ENCODE measurements at regions not wholly inside any gene's neighbourhood (a gene's known extent, or its start where the extent isn't known, plus 50 kb on each side); places are given as distances from the start of the nearest gene placed in this dataset.

DNA sequence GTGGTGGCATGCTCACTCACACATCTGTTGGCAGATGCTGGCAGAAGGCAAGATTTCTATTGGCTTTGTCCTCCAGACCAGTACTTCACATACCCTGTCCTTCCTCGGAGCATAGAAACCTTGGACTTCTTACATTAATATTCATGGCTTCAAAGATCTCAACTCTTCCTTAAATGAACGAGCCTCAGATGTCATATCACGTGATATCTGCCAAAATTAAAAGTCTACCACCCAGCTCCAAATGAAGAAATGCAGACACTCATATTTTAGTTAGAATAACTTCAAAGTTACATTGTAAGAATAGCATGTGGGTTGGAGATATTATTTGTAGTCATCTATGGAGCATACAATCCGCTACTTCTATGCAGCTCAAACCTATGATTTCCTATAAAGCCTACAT lies 1994.9 kb downstream of the NCAM2 start:
- TF ChIP-seq GABPA (IDR thresholded peaks at IDR 0.05; ENCODE audit: borderline replicate concordance, insufficient read depth, low read length) (no peak), JUND (IDR thresholded peaks at IDR 0.05; ENCODE audit: low read length) (no peak), RFX5 (IDR thresholded peaks at IDR 0.05; ENCODE audit: borderline replicate concordance, low read depth, low read length) (no peak), EZH2 (IDR thresholded peaks at IDR 0.05; ENCODE audit: low read depth, low read length, severe bottlenecking) (no peak), JUN (IDR thresholded peaks at IDR 0.05; ENCODE audit: low read depth, low read length) (no peak), POLR2A (IDR thresholded peaks at IDR 0.05; ENCODE audit: control extremely low read depth in 1 of 2, low read depth in 2 of 2, low read length in 2 of 2) (no peak), CTCF (IDR thresholded peaks at IDR 0.05; ENCODE audit: control extremely low read depth in 1 of 3, insufficient read depth in 1 of 3, low read depth in 1 of 3, low read length in 3 of 3) (no peak), CREB1 (IDR thresholded peaks at IDR 0.05) (no peak), RAD21 (IDR thresholded peaks at IDR 0.05 in 1 of 2, conservative IDR thresholded peaks at IDR 0.05 in 1 of 2; ENCODE audit: low read depth in 2 of 2, low read length in 2 of 2) (no peak), BACH1 (IDR thresholded peaks at IDR 0.05; ENCODE audit: low read length) (no peak), CBX8 (IDR thresholded peaks at IDR 0.05; ENCODE audit: borderline replicate concordance, low read depth, low read length) (no peak), SRF (IDR thresholded peaks at IDR 0.05; ENCODE audit: low read depth, low read length) (no peak)
- TF ChIP-seq, protein P1, sequence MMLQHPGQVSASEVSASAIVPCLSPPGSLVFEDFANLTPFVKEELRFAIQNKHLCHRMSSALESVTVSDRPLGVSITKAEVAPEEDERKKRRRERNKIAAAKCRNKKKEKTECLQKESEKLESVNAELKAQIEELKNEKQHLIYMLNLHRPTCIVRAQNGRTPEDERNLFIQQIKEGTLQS (IDR thresholded peaks at IDR 0.05; ENCODE audit: insufficient read depth, low read depth, low read length), result no peak

Measured in H1 (cell line).